Suprapubic skin (tissue), 3 donors: ENCODE measurements at regions not wholly inside any gene's neighbourhood (a gene's known extent, or its start where the extent isn't known, plus 50 kb on each side); places are given as distances from the start of the nearest gene placed in this dataset.

ENCODE experiments used
- POLR2A ChIP-seq, 2 donors: fragments of 450-650 bp; IDR thresholded peaks; one replicate each; pipeline ENCODE4 v1.6.1; 2017; ENCODE audit warnings: antibody characterized with exemption in 2 of 2, mild to moderate bottlenecking in 2 of 2, moderate library complexity in 2 of 2
- TF ChIP-seq, protein P1 (sequence below), 2 donors: fragments of 200-600 bp in 1 of 2; fragments of 450-650 bp in 1 of 2; sonication (generic) in 1 of 2; IDR thresholded peaks; one replicate each; pipeline ENCODE4 v1.5.1; 2016 to 2019; ENCODE audit warnings: antibody characterized with exemption in 2 of 2, mild to moderate bottlenecking in 1 of 2, moderate library complexity in 1 of 2

DNA sequence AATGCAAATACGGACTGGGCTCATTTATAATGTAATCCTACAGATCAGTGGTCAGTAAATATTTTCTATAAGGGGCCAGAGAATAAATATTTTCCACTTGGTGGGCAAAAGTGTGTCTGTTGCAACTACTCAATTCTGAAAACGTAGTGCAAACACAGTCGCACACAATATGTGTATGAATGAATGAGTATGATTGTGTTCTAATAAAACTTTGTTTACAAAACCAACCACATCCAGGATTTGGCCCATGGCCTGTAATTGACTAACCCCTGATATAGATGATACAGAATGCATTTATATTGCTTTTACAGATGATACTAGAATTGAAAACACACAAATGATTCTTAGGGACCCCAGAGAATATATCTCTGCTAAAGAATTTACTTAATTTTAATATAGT, 197.6 kb downstream of the ASB9 start:
- TF ChIP-seq, protein P1, sequence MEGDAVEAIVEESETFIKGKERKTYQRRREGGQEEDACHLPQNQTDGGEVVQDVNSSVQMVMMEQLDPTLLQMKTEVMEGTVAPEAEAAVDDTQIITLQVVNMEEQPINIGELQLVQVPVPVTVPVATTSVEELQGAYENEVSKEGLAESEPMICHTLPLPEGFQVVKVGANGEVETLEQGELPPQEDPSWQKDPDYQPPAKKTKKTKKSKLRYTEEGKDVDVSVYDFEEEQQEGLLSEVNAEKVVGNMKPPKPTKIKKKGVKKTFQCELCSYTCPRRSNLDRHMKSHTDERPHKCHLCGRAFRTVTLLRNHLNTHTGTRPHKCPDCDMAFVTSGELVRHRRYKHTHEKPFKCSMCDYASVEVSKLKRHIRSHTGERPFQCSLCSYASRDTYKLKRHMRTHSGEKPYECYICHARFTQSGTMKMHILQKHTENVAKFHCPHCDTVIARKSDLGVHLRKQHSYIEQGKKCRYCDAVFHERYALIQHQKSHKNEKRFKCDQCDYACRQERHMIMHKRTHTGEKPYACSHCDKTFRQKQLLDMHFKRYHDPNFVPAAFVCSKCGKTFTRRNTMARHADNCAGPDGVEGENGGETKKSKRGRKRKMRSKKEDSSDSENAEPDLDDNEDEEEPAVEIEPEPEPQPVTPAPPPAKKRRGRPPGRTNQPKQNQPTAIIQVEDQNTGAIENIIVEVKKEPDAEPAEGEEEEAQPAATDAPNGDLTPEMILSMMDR (IDR thresholded peaks at IDR 0.05): no peak
- TF ChIP-seq POLR2A (IDR thresholded peaks at IDR 0.05): no peak
